GM12878 (cell line): ENCODE measurements at regions not wholly inside any gene's neighbourhood (a gene's known extent, or its start where the extent isn't known, plus 50 kb on each side); places are given as distances from the start of the nearest gene placed in this dataset.

Experiments used
- BRCA1 ChIP-seq: IDR thresholded peaks from 2 replicates; pipeline ENCODE4 v1.6.1; 2011; ENCODE audit warnings: low read depth, low read length, improper control_type of control experiment
- CHD4 ChIP-seq: fragments of 200-600 bp; sonication (generic); IDR thresholded peaks from 2 replicates; pipeline ENCODE4 v1.6.1; 2016; ENCODE audit warnings: mild to moderate bottlenecking
- KAT2A ChIP-seq: conservative IDR thresholded peaks from 2 replicates; pipeline ENCODE4 v1.6.1; 2011; ENCODE audit warnings: low read depth, low read length; ENCODE audit not compliant: control insufficient read depth
- NBN ChIP-seq: fragments of 450-650 bp; IDR thresholded peaks from 2 replicates; pipeline ENCODE4 v1.6.1; 2016
- NFYA ChIP-seq: IDR thresholded peaks from 2 replicates; pipeline ENCODE4 v1.6.1; 2011; ENCODE audit warnings: low read depth, mild to moderate bottlenecking, low read length, improper control_type of control experiment, borderline replicate concordance
- NR2C1 ChIP-seq: fragments of 450-650 bp; IDR thresholded peaks from 2 replicates; pipeline ENCODE4 v1.6.1; 2017; ENCODE audit warnings: antibody characterized with exemption, mild to moderate bottlenecking, moderate library complexity
- NRF1 ChIP-seq: conservative IDR thresholded peaks from 2 replicates; pipeline ENCODE4 v1.6.1; 2011; ENCODE audit warnings: mild to moderate bottlenecking, low read depth, low read length, improper control_type of control experiment
- PAX8 ChIP-seq: fragments of 450-650 bp; IDR thresholded peaks from 2 replicates; pipeline ENCODE4 v1.6.1; 2017; ENCODE audit warnings: mild to moderate bottlenecking, moderate library complexity
- RAD21 ChIP-seq: IDR thresholded peaks from 2 replicates; pipeline ENCODE4 v1.6.1; 2011; ENCODE audit warnings: mild to moderate bottlenecking, low read depth, low read length, moderate library complexity; ENCODE audit not compliant: insufficient read depth
- RB1 ChIP-seq: fragments of 450-650 bp; formaldehyde crosslinking; IDR thresholded peaks from 2 replicates; pipeline ENCODE4 v1.6.1; 2017; ENCODE audit warnings: mild to moderate bottlenecking, borderline replicate concordance
- RFX5 ChIP-seq: IDR thresholded peaks from 2 replicates; pipeline ENCODE4 v1.6.1; 2011; ENCODE audit warnings: low read depth, low read length, improper control_type of control experiment
- RUNX3 ChIP-seq: IDR thresholded peaks from 2 replicates; pipeline ENCODE4 v1.6.1; 2012; ENCODE audit warnings: low read length, inconsistent platforms
- SIN3A ChIP-seq: IDR thresholded peaks from 2 replicates; pipeline ENCODE4 v1.6.1; 2012; ENCODE audit warnings: low read depth, low read length, improper control_type of control experiment
- SMARCA5 ChIP-seq: fragments of 450-650 bp; IDR thresholded peaks from 2 replicates; pipeline ENCODE4 v1.6.1; 2017; ENCODE audit warnings: mild to moderate bottlenecking
- SMC3 ChIP-seq: IDR thresholded peaks from 2 replicates; pipeline ENCODE4 v1.6.1; 2011; ENCODE audit warnings: low read length, improper control_type of control experiment, borderline replicate concordance
- TARDBP ChIP-seq: IDR thresholded peaks from 2 replicates; pipeline ENCODE4 v1.6.1; 2016; ENCODE audit warnings: borderline replicate concordance
- TF ChIP-seq, protein P1 (sequence below): IDR thresholded peaks from 2 replicates; pipeline ENCODE4 v1.6.1; 2011; ENCODE audit warnings: low read depth, mild to moderate bottlenecking, low read length, moderate library complexity, borderline replicate concordance; ENCODE audit errors: extremely low read depth
- TF ChIP-seq, protein P2 (sequence below): fragments of 450-650 bp; IDR thresholded peaks from 2 replicates; pipeline ENCODE4 v1.6.1; 2017; ENCODE audit warnings: low read depth, mild to moderate bottlenecking, moderate library complexity
- TF ChIP-seq, protein P3 (sequence below): fragments of 450-650 bp; IDR thresholded peaks from 2 replicates; pipeline ENCODE4 v1.6.1; 2016; ENCODE audit warnings: mild to moderate bottlenecking
- TF ChIP-seq, protein P4 (sequence below): IDR thresholded peaks from 2 replicates; pipeline ENCODE4 v1.6.1; 2011; ENCODE audit warnings: borderline replicate concordance, low read depth, mild to moderate bottlenecking, moderate library complexity, mixed read lengths, low read length; ENCODE audit not compliant: insufficient read depth; ENCODE audit errors: extremely low read length

DNA sequence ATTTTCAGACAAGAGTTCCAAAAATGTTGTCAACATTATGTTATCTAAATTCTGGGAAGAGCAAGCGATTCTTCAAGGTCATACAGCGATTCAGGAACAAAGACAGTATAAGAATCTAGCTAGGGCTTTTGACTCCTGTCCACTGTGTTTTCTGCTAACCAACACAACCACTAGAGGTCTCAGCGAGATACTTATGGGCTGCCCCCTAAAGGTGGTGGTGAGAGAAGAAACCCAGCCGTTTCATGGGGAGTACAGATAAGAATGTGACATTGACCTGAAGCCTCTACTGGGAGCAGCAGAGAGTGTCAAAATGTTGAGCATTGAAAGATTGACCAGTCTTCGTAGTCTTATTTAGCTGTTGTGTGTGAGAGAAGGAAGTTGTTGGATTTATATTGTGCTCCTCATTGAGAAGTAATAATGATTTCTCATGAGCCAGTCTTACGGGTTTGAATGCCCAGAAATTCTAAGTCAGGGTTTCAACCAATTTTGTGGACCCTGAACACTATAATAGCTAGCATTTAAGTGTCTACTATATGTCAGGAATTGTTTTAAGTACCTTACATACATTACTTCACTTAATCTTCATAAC lies 168.3 kb downstream of the SPRY1 start (continued):
- TF ChIP-seq, protein P1, sequence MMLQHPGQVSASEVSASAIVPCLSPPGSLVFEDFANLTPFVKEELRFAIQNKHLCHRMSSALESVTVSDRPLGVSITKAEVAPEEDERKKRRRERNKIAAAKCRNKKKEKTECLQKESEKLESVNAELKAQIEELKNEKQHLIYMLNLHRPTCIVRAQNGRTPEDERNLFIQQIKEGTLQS: peak; percentile 29; the same call in 1 of the 2 replicates
- TF ChIP-seq NR2C1: no peak
- TF ChIP-seq SMARCA5: peak; percentile 87
- TF ChIP-seq RUNX3: peak; percentile 65
- TF ChIP-seq KAT2A: no peak
- TF ChIP-seq RFX5: no peak
- TF ChIP-seq, protein P2, sequence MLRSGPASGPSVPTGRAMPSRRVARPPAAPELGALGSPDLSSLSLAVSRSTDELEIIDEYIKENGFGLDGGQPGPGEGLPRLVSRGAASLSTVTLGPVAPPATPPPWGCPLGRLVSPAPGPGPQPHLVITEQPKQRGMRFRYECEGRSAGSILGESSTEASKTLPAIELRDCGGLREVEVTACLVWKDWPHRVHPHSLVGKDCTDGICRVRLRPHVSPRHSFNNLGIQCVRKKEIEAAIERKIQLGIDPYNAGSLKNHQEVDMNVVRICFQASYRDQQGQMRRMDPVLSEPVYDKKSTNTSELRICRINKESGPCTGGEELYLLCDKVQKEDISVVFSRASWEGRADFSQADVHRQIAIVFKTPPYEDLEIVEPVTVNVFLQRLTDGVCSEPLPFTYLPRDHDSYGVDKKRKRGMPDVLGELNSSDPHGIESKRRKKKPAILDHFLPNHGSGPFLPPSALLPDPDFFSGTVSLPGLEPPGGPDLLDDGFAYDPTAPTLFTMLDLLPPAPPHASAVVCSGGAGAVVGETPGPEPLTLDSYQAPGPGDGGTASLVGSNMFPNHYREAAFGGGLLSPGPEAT: no peak
- no peak for TF ChIP-seq SIN3A
- no peak for TF ChIP-seq PAX8
- TF ChIP-seq BRCA1: no peak
- TF ChIP-seq NFYA: no peak
- peak; percentile 21; the same call in 1 of the 2 replicates for TF ChIP-seq RB1
- no peak for TF ChIP-seq NBN
- TF ChIP-seq SMC3: peak; percentile 94
- TF ChIP-seq, protein P3, sequence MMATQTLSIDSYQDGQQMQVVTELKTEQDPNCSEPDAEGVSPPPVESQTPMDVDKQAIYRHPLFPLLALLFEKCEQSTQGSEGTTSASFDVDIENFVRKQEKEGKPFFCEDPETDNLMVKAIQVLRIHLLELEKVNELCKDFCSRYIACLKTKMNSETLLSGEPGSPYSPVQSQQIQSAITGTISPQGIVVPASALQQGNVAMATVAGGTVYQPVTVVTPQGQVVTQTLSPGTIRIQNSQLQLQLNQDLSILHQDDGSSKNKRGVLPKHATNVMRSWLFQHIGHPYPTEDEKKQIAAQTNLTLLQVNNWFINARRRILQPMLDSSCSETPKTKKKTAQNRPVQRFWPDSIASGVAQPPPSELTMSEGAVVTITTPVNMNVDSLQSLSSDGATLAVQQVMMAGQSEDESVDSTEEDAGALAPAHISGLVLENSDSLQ: no peak
- no peak for TF ChIP-seq TARDBP
- no peak for TF ChIP-seq CHD4
- no peak for TF ChIP-seq NRF1
- TF ChIP-seq, protein P4, sequence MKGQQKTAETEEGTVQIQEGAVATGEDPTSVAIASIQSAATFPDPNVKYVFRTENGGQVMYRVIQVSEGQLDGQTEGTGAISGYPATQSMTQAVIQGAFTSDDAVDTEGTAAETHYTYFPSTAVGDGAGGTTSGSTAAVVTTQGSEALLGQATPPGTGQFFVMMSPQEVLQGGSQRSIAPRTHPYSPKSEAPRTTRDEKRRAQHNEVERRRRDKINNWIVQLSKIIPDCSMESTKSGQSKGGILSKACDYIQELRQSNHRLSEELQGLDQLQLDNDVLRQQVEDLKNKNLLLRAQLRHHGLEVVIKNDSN: no peak
- peak; percentile 86 for TF ChIP-seq RAD21
